HL-60 (cell line): ENCODE measurements at regions not wholly inside any gene's neighbourhood (a gene's known extent, or its start where the extent isn't known, plus 50 kb on each side); places are given as distances from the start of the nearest gene placed in this dataset.

Source experiments
- DNase-seq, 2 experiments: peaks; one replicate each; pipeline ENCODE4 v3.0.0-alpha.2; 2010 to 2020; ENCODE audit warnings: low read depth in 1 of 2, low spot score in 1 of 2
- H3K27ac ChIP-seq: fragments of 250-450 bp; sonication (Bioruptor Pico); replicated peaks from 2 replicates; pipeline ENCODE4 v1.5.1; 2020; ENCODE audit warnings: mild to moderate bottlenecking, moderate library complexity
- H3K27me3 ChIP-seq: fragments of 250-450 bp; sonication (Bioruptor Pico); 2 replicates; pipeline ENCODE4 v1.5.1; 2021; ENCODE audit warnings: mild to moderate bottlenecking, moderate library complexity; ENCODE audit not compliant: insufficient read depth, poor library complexity, severe bottlenecking
- H3K4me3 ChIP-seq: replicated peaks from 2 replicates; pipeline ENCODE4 v1.5.1; 2011; ENCODE audit warnings: mild to moderate bottlenecking, control low read depth, low read length; ENCODE audit not compliant: insufficient read depth
- GABPA ChIP-seq: IDR thresholded peaks from 2 replicates; pipeline ENCODE4 v1.6.1; 2012; ENCODE audit warnings: low read depth
- POLR2AphosphoS5 ChIP-seq: IDR thresholded peaks from 2 replicates; pipeline ENCODE4 v1.6.1; 2012; ENCODE audit warnings: low read depth
- SPI1 ChIP-seq: IDR thresholded peaks from 2 replicates; pipeline ENCODE4 v1.6.1; 2012; ENCODE audit warnings: low read depth, mild to moderate bottlenecking, borderline replicate concordance
- TF ChIP-seq, protein P1 (sequence below): IDR thresholded peaks from one replicate; pipeline ENCODE4 v1.5.1; 2011; ENCODE audit warnings: low read length, control low read depth, inconsistent platforms; ENCODE audit not compliant: insufficient read depth
- TF ChIP-seq, protein P2 (sequence below): IDR thresholded peaks from 2 replicates; pipeline ENCODE4 v1.6.1; 2012; ENCODE audit warnings: low read depth; ENCODE audit not compliant: insufficient replicate concordance

DNA sequence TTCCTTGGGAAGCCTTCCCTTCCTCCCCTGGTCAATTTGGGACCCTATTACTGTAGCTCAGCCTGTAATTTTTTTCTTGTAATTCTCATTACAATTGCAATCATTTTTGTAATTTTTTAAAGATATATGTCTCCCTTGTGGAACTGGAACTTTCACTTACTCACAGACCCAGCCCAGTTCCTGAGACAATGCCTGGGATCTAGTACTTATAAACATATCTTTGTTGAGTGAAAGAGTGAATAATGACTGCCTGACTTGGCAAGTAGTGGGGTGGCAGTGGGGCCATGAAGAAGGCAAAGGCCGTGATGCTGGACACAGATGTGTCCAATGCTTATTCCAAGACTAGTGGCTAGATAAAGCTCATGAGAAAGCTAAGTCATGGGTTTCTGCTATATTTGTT lies 294.5 kb upstream of the LRRN1 start:
- TF ChIP-seq, protein P1, sequence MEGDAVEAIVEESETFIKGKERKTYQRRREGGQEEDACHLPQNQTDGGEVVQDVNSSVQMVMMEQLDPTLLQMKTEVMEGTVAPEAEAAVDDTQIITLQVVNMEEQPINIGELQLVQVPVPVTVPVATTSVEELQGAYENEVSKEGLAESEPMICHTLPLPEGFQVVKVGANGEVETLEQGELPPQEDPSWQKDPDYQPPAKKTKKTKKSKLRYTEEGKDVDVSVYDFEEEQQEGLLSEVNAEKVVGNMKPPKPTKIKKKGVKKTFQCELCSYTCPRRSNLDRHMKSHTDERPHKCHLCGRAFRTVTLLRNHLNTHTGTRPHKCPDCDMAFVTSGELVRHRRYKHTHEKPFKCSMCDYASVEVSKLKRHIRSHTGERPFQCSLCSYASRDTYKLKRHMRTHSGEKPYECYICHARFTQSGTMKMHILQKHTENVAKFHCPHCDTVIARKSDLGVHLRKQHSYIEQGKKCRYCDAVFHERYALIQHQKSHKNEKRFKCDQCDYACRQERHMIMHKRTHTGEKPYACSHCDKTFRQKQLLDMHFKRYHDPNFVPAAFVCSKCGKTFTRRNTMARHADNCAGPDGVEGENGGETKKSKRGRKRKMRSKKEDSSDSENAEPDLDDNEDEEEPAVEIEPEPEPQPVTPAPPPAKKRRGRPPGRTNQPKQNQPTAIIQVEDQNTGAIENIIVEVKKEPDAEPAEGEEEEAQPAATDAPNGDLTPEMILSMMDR = no peak
- no peak for TF ChIP-seq GABPA
- TF ChIP-seq, protein P2, sequence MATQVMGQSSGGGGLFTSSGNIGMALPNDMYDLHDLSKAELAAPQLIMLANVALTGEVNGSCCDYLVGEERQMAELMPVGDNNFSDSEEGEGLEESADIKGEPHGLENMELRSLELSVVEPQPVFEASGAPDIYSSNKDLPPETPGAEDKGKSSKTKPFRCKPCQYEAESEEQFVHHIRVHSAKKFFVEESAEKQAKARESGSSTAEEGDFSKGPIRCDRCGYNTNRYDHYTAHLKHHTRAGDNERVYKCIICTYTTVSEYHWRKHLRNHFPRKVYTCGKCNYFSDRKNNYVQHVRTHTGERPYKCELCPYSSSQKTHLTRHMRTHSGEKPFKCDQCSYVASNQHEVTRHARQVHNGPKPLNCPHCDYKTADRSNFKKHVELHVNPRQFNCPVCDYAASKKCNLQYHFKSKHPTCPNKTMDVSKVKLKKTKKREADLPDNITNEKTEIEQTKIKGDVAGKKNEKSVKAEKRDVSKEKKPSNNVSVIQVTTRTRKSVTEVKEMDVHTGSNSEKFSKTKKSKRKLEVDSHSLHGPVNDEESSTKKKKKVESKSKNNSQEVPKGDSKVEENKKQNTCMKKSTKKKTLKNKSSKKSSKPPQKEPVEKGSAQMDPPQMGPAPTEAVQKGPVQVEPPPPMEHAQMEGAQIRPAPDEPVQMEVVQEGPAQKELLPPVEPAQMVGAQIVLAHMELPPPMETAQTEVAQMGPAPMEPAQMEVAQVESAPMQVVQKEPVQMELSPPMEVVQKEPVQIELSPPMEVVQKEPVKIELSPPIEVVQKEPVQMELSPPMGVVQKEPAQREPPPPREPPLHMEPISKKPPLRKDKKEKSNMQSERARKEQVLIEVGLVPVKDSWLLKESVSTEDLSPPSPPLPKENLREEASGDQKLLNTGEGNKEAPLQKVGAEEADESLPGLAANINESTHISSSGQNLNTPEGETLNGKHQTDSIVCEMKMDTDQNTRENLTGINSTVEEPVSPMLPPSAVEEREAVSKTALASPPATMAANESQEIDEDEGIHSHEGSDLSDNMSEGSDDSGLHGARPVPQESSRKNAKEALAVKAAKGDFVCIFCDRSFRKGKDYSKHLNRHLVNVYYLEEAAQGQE = no peak
- no peak for TF ChIP-seq POLR2AphosphoS5
- TF ChIP-seq SPI1 = no peak
- no peak for DNase-seq
- no peak overlapping the region for H3K27ac ChIP-seq
- H3K4me3 ChIP-seq = no peak overlapping the region
- H3K27me3 ChIP-seq = no peaks in the 10 kb centered on the region

DNA sequence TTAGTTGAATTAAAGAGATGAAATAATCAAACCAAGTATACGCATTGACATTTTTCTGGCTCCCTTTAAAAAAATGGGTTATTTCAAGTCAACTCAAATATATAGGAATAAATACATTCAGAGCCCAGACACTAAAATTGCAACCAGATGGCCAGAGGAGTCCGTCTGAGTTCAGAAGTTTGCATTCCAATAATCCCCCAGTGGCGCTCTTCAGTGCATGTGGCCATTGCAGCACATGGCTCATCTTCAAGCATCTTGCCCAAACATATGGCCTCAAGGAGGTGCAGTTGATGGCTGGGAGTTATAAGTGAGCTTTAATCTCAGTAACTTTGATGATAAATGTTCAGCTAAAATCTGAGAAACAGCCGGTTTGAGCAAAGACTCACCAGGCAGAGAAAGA lies 295.8 kb upstream of the LRRN1 start:
- H3K27me3 ChIP-seq = no peaks in the 10 kb centered on the region
- DNase-seq = no peak
- no peak overlapping the region for H3K4me3 ChIP-seq
- no peak overlapping the region for H3K27ac ChIP-seq
- TF ChIP-seq, protein P2 = no peak
- no peak for TF ChIP-seq GABPA
- TF ChIP-seq SPI1 = no peak
- no peak for TF ChIP-seq POLR2AphosphoS5
- TF ChIP-seq, protein P1 = no peak

DNA sequence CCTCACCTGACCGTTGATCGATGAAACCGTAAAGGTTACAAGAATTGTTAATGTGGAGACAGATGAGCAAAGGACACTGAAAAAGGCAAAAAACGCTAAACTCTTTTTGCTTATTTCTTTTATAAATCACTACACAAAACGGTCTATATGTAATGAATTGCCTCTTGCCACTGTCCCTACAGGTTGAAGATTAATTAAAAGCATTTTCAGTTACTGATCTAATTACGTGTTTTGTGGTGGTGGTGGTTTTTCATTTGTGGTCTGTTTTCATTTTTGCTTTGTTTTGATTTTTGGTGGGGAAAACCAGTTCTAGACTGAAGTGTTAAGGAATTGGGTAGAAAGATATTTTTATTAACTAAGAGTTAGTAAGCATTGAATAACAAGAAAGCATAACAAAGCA lies 299.2 kb upstream of the LRRN1 start:
- H3K4me3 ChIP-seq = no peak overlapping the region
- no peak for DNase-seq
- TF ChIP-seq SPI1 = no peak
- no peak for TF ChIP-seq POLR2AphosphoS5
- TF ChIP-seq, protein P1 = no peak
- TF ChIP-seq, protein P2 = no peak
- TF ChIP-seq GABPA = no peak
- no peaks in the 10 kb centered on the region for H3K27me3 ChIP-seq
- H3K27ac ChIP-seq = no peak overlapping the region
